ENCODE measurements at regions not wholly inside any gene's neighbourhood (a gene's known extent, or its start where the extent isn't known, plus 50 kb on each side); places are given as distances from the start of the nearest gene placed in this dataset.

DNA sequence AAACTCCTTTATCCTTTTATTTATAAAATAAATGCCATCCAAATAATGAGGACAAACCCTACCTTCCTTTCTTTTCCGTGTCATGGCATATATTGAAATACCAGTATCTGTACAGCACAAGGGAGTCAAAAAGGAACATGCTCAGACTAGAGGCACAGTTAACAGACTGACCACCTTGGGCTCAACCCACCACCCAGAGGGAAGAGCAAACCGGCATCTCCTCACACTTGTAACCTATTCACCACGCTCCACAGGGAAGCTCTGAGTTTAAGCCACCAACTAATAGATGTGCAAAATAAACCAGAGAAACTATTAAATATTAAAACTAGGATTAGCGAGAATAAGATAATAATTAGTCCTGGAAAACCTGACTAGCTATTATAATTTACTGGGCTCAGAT is 112.7 kb downstream of the SIPA1L2 start:
- ChIA-PET POLR2A (no interaction called here), CTCF (interaction anchor here (0.9 kb wide), 1 partner anchor 8 kb away, joined by 3 read pairs; no protein-coding TSS in a partner anchor)
- DNase-seq (ENCODE audit: extremely low spot score): no peak
- TF ChIP-seq, protein P1, sequence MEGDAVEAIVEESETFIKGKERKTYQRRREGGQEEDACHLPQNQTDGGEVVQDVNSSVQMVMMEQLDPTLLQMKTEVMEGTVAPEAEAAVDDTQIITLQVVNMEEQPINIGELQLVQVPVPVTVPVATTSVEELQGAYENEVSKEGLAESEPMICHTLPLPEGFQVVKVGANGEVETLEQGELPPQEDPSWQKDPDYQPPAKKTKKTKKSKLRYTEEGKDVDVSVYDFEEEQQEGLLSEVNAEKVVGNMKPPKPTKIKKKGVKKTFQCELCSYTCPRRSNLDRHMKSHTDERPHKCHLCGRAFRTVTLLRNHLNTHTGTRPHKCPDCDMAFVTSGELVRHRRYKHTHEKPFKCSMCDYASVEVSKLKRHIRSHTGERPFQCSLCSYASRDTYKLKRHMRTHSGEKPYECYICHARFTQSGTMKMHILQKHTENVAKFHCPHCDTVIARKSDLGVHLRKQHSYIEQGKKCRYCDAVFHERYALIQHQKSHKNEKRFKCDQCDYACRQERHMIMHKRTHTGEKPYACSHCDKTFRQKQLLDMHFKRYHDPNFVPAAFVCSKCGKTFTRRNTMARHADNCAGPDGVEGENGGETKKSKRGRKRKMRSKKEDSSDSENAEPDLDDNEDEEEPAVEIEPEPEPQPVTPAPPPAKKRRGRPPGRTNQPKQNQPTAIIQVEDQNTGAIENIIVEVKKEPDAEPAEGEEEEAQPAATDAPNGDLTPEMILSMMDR (IDR thresholded peaks at IDR 0.05; ENCODE audit: control extremely low read depth, extremely low read depth, low read depth, missing control alignments): no peak

DNA sequence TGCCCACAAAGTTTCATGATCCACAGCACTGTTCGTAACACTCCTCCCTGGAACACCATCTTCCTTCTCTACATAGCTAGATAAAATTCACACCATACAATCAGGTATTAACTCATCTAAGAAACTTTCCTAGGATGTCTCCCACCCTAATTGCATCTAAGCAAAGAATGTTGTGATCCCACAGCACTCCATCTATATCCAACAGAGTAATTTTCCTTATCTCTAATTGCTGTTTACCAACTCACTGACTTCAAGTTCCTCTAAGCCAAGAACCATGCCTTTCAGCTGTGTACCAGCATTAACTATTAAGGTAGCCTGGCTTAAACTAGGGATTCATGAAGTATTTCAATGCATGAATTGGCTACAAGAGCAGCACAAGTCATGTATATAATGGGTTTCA is 114.2 kb downstream of the SIPA1L2 start:
- DNase-seq (ENCODE audit: extremely low spot score): no peak
- TF ChIP-seq, protein P1 (IDR thresholded peaks at IDR 0.05; ENCODE audit: control extremely low read depth, extremely low read depth, low read depth, missing control alignments): no peak
- ChIA-PET POLR2A (no interaction called here), CTCF (no interaction called here)

DNA sequence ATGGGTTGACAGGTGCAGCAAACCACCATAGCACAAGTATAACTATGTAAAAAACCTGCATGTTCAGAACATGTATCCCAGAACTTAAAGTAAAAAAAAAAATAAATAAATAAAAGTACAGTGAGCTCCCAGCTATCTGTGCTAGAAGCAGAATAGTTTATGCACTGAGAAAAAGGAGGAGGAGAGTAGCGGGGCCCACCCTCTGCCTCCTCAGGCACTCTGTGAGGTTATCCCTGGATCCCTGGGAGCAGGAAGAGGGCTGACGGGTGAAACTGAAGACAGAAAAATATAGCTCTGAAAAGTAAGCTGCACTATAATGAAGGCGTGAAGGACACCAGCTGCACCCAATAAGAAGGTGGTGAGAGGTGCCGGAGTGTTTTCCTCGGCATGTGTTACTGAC is 117.2 kb downstream of the SIPA1L2 start:
- CTCF ChIA-PET: interaction anchor here (1.0 kb wide), 1 partner anchor 14 kb away, joined by 3 read pairs; no protein-coding TSS in a partner anchor
- POLR2A ChIA-PET: no interaction called here
- no peak for DNase-seq (ENCODE audit: extremely low spot score)
- TF ChIP-seq, protein P1 (IDR thresholded peaks at IDR 0.05; ENCODE audit: control extremely low read depth, extremely low read depth, low read depth, missing control alignments): no peak

DNA sequence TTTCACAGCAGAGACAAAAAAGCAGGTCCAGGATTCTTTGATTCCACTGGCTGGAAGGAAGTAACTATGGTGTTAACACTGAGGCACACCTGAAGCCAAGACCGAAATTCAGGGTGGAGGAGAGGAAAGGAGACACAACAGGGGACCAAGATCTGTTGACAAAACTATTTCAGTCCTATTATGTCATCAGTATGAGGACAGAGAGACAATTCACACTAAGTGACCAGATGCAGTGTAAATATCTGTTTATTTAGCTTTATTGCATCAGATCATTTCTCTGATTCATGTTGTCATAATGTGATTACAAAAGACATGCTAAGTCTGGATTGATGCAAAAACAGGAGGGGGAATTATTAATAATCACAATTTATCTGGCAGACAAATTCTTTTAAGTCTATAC is 118.8 kb downstream of the SIPA1L2 start:
- TF ChIP-seq, protein P1 (IDR thresholded peaks at IDR 0.05; ENCODE audit: control extremely low read depth, extremely low read depth, low read depth, missing control alignments): no peak
- ChIA-PET POLR2A (no interaction called here), CTCF (no interaction called here)
- no peak for DNase-seq (ENCODE audit: extremely low spot score)

DNA sequence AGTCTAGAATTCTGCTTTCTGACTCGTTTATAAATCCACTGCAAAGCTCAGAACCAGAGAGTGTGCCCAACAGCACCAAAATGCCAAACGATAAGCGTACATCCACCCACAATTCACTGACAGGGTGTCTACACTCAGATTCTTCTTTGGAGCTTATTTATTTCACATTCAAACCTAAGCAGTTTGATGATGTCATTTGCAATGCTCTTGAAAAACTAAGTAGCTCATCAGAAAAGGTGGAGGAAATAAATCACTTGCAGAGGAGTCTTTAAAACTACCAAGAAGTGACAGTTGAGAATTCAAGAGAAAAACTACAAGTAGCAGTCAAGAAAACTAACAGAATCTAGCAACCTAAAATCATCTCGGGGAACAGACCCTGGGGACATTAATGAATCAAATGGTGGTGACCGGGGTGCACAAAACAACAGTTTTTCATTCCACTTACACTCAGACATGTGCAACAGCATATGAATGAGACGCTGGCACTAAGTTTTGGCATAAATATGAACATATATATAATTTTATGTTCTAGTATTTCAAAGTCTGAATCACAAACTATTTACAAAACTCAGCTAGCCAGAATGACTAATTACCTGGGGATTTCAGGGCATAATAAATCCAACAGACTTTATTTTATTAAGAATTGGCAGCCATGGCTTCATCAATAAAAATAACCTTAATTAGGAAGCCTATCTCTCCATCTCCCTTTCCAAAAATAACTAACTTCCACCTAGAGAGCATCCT is 119.4 kb downstream of the SIPA1L2 start:
- ChIA-PET POLR2A (no interaction called here), CTCF (no interaction called here)
- no peak for DNase-seq (ENCODE audit: extremely low spot score)
- TF ChIP-seq, protein P1 (IDR thresholded peaks at IDR 0.05; ENCODE audit: control extremely low read depth, extremely low read depth, low read depth, missing control alignments): no peak

DNA sequence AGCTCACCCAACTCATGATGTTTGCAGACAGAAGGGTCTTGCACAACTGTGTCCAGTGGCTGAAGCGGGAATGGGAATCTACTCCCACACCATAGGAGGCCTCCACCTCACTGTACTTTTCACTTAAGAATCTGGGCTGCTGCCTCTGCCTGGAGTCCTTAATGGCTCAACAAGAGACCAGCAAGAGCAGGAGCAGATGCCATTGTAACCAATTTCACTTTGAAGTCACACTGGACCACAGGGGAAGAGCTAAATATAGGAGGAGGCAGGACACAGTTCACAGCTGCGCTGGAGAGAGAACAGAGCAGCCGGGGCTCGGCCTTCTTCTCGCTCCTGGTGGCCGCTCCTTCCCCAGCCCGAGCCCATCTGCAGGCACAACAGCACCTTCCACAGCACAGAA is 120.4 kb downstream of the SIPA1L2 start:
- DNase-seq (ENCODE audit: extremely low spot score): no peak
- TF ChIP-seq, protein P1 (IDR thresholded peaks at IDR 0.05; ENCODE audit: control extremely low read depth, extremely low read depth, low read depth, missing control alignments): no peak
- ChIA-PET POLR2A (no interaction called here), CTCF (interaction anchor here (1.0 kb wide), 1 partner anchor 8 kb away, joined by 3 read pairs; no protein-coding TSS in a partner anchor)

All from GM10248 (cell line).